Peyer's patch (tissue), 4 donors: ENCODE measurements at regions not wholly inside any gene's neighbourhood (a gene's known extent, or its start where the extent isn't known, plus 50 kb on each side); places are given as distances from the start of the nearest gene placed in this dataset.
"Not testable (repeated sequence)": the region's sequence is repeated elsewhere in the genome, so short reads cannot be mapped to it uniquely, and the experiment has no call there.

Source experiments
- CTCF ChIP-seq, 6 experiments: fragments of 450-650 bp in 4 of 6; fragments of 200-600 bp in 2 of 6; sonication (generic) in 1 of 6; IDR thresholded peaks; one replicate each; pipeline ENCODE4 v1.5.1; 2017 to 2019; ENCODE audit warnings: antibody characterized with exemption in 6 of 6, mild to moderate bottlenecking in 3 of 6, moderate library complexity in 1 of 6
- POLR2A ChIP-seq, 2 donors: fragments of 450-650 bp; IDR thresholded peaks; one replicate each; pipeline ENCODE4 v1.5.1; 2017; ENCODE audit warnings: antibody characterized with exemption in 2 of 2, mild to moderate bottlenecking in 2 of 2, moderate library complexity in 2 of 2

- not testable (repeated sequence) for TF ChIP-seq CTCF, POLR2A (IDR thresholded peaks at IDR 0.05)
Measured at GRCh38 chr10:109312555-109312954, 610.8 kb downstream of the XPNPEP1 start.
